Right lobe of liver (tissue), 6 donors: ENCODE measurements at regions not wholly inside any gene's neighbourhood (a gene's known extent, or its start where the extent isn't known, plus 50 kb on each side); places are given as distances from the start of the nearest gene placed in this dataset.

Experiments used
- ATAC-seq, 4 donors: fragments of 200-7000 bp; cut with Tn5 transposase; one replicate each; pipeline ENCODE4 v1.9.1; 2020; ENCODE audit warnings: mild to moderate bottlenecking in 4 of 4, moderate library complexity in 4 of 4
- DNase-seq, 3 donors: peaks; one replicate each; pipeline ENCODE4 v3.0.0-alpha.2; 2020
- H3K27ac ChIP-seq, 3 donors: fragments of 200-600 bp; one replicate each; pipeline ENCODE4 v1.8.0; 2022
- H3K27me3 ChIP-seq, 2 donors: fragments of 200-600 bp; one replicate each; pipeline ENCODE4 v1.8.0; 2022
- H3K36me3 ChIP-seq, 4 donors: fragments of 200-600 bp; sonication (generic) in 1 of 4; one replicate each; pipeline versions ENCODE4 v1.5.1 to v1.8.0; 2017 to 2022; ENCODE audit warnings: control low read depth in 1 of 4
- H3K4me1 ChIP-seq, 4 donors: fragments of 200-600 bp; sonication (generic) in 1 of 4; one replicate each; pipeline versions ENCODE4 v1.5.1 to v1.8.0; 2017 to 2022; ENCODE audit warnings: control low read depth in 1 of 4
- H3K4me3 ChIP-seq, 3 donors: fragments of 200-600 bp; one replicate each; pipeline ENCODE4 v1.8.0; 2022
- H3K9me3 ChIP-seq, 4 donors: fragments of 200-600 bp; sonication (generic) in 1 of 4; one replicate each; pipeline versions ENCODE4 v1.5.1 to v1.8.0; 2017 to 2022; ENCODE audit warnings: control low read depth in 1 of 4
- CTCF ChIP-seq, 4 donors: fragments of 200-600 bp in 3 of 4; fragments of 450-650 bp in 1 of 4; IDR thresholded peaks; one replicate each; pipeline versions ENCODE4 v1.5.1 to v1.8.0; 2016 to 2022; ENCODE audit warnings: antibody characterized with exemption in 4 of 4, mild to moderate bottlenecking in 2 of 4
- POLR2A ChIP-seq: fragments of 450-650 bp; IDR thresholded peaks from one replicate; pipeline ENCODE4 v1.6.1; 2017; ENCODE audit warnings: antibody characterized with exemption, mild to moderate bottlenecking
- WGBS: methylation state at CpG from one replicate; pipeline ENCODE4 v1.1.6; 2018; ENCODE audit warnings: low coverage, low lambda C conversion rate; ENCODE audit not compliant: insufficient coverage; ENCODE audit errors: missing lambda C conversion rate; 5-methylcytosine and 5-hydroxymethylcytosine counted together
- intact Hi-C, 2 donors: fragments of 100-400 bp; cut with DNase I; formaldehyde crosslinking; loops; one replicate each; pipeline versions ENCODE4 v1.11.2 to v1.14.1; 2022
- donor health status: DM: no; HTN: yes; CAD: no.
- donor health status: DM: no; HTN: no; CAD: no.
- donor health status: DM: no; HTN: no; CAD: no.
- donor health status: DM: no; HTN: yes; CAD: no.
- donor health status: DM: no; HTN: yes; CAD: no.

DNA sequence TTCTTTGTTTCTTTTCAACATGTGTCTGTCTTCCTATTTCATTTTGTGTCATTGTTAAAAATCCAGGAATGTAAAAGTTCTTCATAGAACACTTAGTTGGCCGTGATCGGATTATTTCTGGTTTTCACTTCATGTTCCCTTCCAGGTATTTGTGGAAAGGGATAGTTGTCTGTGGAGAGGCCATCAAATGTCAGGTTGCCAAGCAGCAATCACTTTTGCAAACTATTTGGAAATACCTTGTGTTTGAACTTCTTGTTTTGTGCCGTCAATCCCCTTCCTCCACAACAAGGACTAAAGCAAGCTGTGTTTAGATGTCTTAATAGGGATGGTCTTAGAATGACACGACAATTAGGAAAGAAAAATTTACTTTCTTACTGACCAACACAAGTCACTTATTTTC, 116.9 kb upstream of the MPDZ start:
- H3K27ac ChIP-seq = no peak overlapping the region
- no peaks in the 10 kb centered on the region for H3K27me3 ChIP-seq
- intact Hi-C loops = no loop called here
- H3K4me1 ChIP-seq = peaks cover 0 to 6% (median 0%) of the 10 kb centered on the region in 4 donors
- H3K9me3 ChIP-seq = no peaks in the 10 kb centered on the region
- H3K4me3 ChIP-seq = no peak overlapping the region
- DNase-seq (peak in 1 of 3 donors; percentile 44), ATAC-seq (peak; percentile 62 to 83 (median 80))
- TF ChIP-seq POLR2A = no peak
- no peak for TF ChIP-seq CTCF (IDR thresholded peaks at IDR 0.05)
- no peaks in the 10 kb centered on the region for H3K36me3 ChIP-seq
- 32% methylated on average over 4 of the region's 4 CpGs for WGBS

DNA sequence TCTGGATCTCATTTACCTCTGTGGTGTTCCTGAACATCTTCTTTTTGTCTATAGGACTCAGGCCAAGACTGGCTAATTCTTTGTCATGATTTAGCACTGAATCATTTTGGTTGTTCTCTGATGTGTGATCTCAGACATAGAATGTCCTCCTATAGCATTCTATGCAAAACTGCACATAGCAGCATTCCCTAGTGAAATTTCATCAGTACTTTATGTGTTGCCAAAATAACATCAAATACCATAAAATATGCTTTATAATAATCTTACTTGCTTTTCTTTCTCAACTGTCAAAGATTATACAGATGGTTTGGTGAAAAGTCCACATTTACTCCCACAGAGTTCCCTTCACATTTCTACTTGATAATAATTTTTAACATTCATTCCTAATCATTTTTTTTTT, 115.7 kb upstream of the MPDZ start:
- Histone ChIP-seq H3K4me1 (peaks cover 0 to 6% (median 0%) of the 10 kb centered on the region in 4 donors), H3K27me3 (no peaks in the 10 kb centered on the region), H3K4me3 (no peak overlapping the region), H3K9me3 (no peaks in the 10 kb centered on the region), H3K27ac (no peak overlapping the region), H3K36me3 (no peaks in the 10 kb centered on the region)
- no peak for DNase-seq
- no peak for ATAC-seq
- no peak for TF ChIP-seq POLR2A
- TF ChIP-seq CTCF (IDR thresholded peaks at IDR 0.05) = no peak
- intact Hi-C loops = no loop called here

DNA sequence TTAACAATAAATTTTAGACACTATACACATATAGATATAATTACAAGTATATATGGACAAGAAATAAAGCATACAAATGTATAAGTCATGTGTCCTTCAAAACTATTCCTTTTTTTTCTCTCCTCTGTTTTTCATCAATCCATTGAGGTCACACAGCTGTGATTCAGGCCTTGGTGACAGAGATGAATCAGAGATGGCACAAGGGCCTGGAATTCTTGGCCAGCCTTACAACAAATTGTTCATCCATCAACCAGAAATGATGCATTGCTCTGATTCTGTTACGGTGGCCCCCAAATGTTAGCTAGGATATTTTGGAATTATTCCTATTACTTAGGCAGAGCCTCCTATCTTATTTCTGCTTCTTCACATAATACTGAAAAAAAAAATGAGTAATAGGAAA, 108.7 kb upstream of the MPDZ start:
- Histone ChIP-seq H3K27me3 (no peaks in the 10 kb centered on the region), H3K9me3 (no peaks in the 10 kb centered on the region), H3K36me3 (no peaks in the 10 kb centered on the region), H3K27ac (no peak overlapping the region), H3K4me1 (no peaks in the 10 kb centered on the region), H3K4me3 (no peak overlapping the region)
- DNase-seq (no peak), ATAC-seq (no peak)
- TF ChIP-seq CTCF (IDR thresholded peaks at IDR 0.05) (no peak), POLR2A (no peak)
- intact Hi-C loops = no loop called here
- 63% methylated on average over 1 of the region's 1 CpG for WGBS

- H3K27ac ChIP-seq = no peak overlapping the region
- ATAC-seq (no peak), DNase-seq (no peak)
- no peaks in the 10 kb centered on the region for H3K27me3 ChIP-seq
- no peaks in the 10 kb centered on the region for H3K36me3 ChIP-seq
- WGBS = 65% methylated on average over 3 of the region's 3 CpGs
- TF ChIP-seq POLR2A = no peak
- no peak for TF ChIP-seq CTCF (IDR thresholded peaks at IDR 0.05)
- H3K4me1 ChIP-seq = no peaks in the 10 kb centered on the region
- H3K9me3 ChIP-seq = no peaks in the 10 kb centered on the region
- no peak overlapping the region for H3K4me3 ChIP-seq
- intact Hi-C loops = no loop called here
Measured at GRCh38 chr9:13387734-13388067, 108.2 kb upstream of the MPDZ start.

GRCh38 chr9:13386935-13387733, 107.6 kb upstream of the MPDZ start:
- Histone ChIP-seq H3K27me3 (no peaks in the 10 kb centered on the region), H3K9me3 (no peaks in the 10 kb centered on the region), H3K4me1 (no peaks in the 10 kb centered on the region), H3K27ac (no peak overlapping the region), H3K36me3 (no peaks in the 10 kb centered on the region), H3K4me3 (no peak overlapping the region)
- no peak for TF ChIP-seq CTCF (IDR thresholded peaks at IDR 0.05)
- TF ChIP-seq POLR2A = no peak
- no peak for ATAC-seq
- 52% methylated on average over 4 of the region's 4 CpGs for WGBS
- DNase-seq = no peak
- intact Hi-C loops = no loop called here
